IPS-18a (cell line): ENCODE measurements at regions not wholly inside any gene's neighbourhood (a gene's known extent, or its start where the extent isn't known, plus 50 kb on each side); places are given as distances from the start of the nearest gene placed in this dataset.

Experiments used
- H3K27ac ChIP-seq: one replicate; pipeline ENCODE4 v1.5.1; 2013; ENCODE audit warnings: low read length
- H3K27me3 ChIP-seq: one replicate; pipeline ENCODE4 v1.6.1; 2013; ENCODE audit warnings: mild to moderate bottlenecking, low read length; ENCODE audit not compliant: control insufficient read depth, insufficient read depth
- H3K36me3 ChIP-seq: one replicate; pipeline ENCODE4 v1.6.1; 2013; ENCODE audit warnings: low read depth, low read length; ENCODE audit not compliant: control insufficient read depth
- H3K4me1 ChIP-seq: one replicate; pipeline ENCODE4 v1.6.1; 2013; ENCODE audit warnings: low read depth, low read length; ENCODE audit not compliant: control insufficient read depth
- H3K4me3 ChIP-seq: one replicate; pipeline ENCODE4 v1.5.1; 2013; ENCODE audit warnings: low read length
- H3K9ac ChIP-seq: one replicate; pipeline ENCODE4 v1.6.1; 2013; ENCODE audit warnings: mild to moderate bottlenecking, low read length, moderate library complexity
- H3K9me3 ChIP-seq: one replicate; pipeline ENCODE4 v1.6.1; 2013; ENCODE audit warnings: low read depth, low read length; ENCODE audit not compliant: control insufficient read depth

DNA sequence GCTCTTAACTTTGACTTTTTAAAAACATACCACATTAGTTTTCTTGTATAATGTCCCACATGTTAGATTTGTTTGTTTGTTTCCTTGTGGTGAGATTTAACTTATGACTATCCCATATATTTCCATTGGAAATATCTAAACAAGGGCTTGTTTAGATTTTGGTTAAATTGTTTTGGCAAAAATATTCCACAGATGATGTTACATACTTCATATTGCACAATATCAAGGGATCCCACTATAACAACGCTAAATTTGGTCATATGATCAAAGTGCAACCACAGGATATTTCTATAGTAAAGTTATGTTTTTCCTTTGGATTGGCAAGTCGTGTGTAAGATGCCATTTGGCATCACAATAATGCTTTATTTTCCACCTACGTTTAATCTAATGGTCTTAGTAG is 396.7 kb downstream of the TGFB2 start:
- H3K27me3 ChIP-seq: no peaks in the 10 kb centered on the region
- H3K27ac ChIP-seq: no peak overlapping the region
- H3K4me3 ChIP-seq: no peak overlapping the region
- no peaks in the 10 kb centered on the region for H3K36me3 ChIP-seq
- no peaks in the 10 kb centered on the region for H3K4me1 ChIP-seq
- H3K9me3 ChIP-seq: no peaks in the 10 kb centered on the region
- no peak overlapping the region for H3K9ac ChIP-seq

GRCh38 chr1:218742467-218743262 is 397.5 kb downstream of the TGFB2 start:
- Histone ChIP-seq H3K27ac (no peak overlapping the region), H3K9ac (no peak overlapping the region), H3K36me3 (no peaks in the 10 kb centered on the region), H3K4me1 (no peaks in the 10 kb centered on the region), H3K27me3 (no peaks in the 10 kb centered on the region), H3K9me3 (peaks cover under 1% of the 10 kb centered on the region), H3K4me3 (no peak overlapping the region)

GRCh38 chr1:218743861-218744505 is 398.8 kb downstream of the TGFB2 start:
- Histone ChIP-seq H3K9me3 (peaks cover 3% of the 10 kb centered on the region), H3K27me3 (no peaks in the 10 kb centered on the region), H3K9ac (no peak overlapping the region), H3K36me3 (no peaks in the 10 kb centered on the region), H3K4me3 (no peak overlapping the region), H3K27ac (no peak overlapping the region), H3K4me1 (no peaks in the 10 kb centered on the region)

- H3K9me3 ChIP-seq: peaks cover 6% of the 10 kb centered on the region
- H3K9ac ChIP-seq: no peak overlapping the region
- H3K27ac ChIP-seq: no peak overlapping the region
- no peak overlapping the region for H3K4me3 ChIP-seq
- H3K36me3 ChIP-seq: no peaks in the 10 kb centered on the region
- no peaks in the 10 kb centered on the region for H3K4me1 ChIP-seq
- H3K27me3 ChIP-seq: no peaks in the 10 kb centered on the region
Observed at GRCh38 chr1:218748071-218748470, 402.9 kb downstream of the TGFB2 start.

DNA sequence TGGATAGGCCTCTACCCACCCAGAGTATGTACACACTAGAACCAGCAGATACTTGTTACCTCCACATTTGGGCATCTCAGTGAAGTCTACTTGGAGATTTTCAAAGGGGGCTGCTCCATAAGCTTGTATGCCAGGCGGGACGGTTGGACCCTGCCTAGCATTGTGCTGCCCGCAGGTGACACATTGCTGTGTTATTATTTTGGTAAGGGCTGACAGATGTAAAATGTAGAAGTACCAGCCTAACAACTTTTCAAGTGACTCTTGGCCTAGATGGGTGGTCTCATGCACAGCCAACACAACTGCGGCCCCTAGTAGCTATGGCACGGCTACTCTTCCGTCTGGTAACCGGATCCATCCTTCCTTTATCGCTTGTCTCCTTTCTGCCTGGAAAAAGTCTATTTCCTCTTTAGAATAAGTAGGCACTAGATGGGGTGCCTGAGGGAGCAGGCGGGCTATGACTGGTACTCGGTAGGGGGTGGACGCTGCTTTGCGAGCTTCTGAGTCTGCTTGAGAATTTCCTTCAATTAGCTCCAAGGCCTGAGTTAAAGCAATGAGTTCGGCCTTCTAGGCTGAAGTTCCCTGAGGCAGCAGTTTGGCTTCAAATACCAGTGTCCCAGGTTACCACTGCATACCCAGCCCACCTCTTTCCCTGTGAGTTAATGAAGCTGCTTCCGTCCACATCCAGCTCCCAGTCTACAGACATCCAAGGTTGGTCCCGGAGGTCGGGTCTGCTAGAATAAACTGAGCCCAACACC is 405.3 kb downstream of the TGFB2 start:
- H3K9ac ChIP-seq: no peak overlapping the region
- H3K9me3 ChIP-seq: peaks cover 6% of the 10 kb centered on the region
- H3K36me3 ChIP-seq: no peaks in the 10 kb centered on the region
- no peak overlapping the region for H3K27ac ChIP-seq
- H3K27me3 ChIP-seq: no peaks in the 10 kb centered on the region
- H3K4me3 ChIP-seq: no peak overlapping the region
- H3K4me1 ChIP-seq: no peaks in the 10 kb centered on the region

- Histone ChIP-seq H3K4me3 (no peak overlapping the region), H3K27me3 (no peaks in the 10 kb centered on the region), H3K36me3 (no peaks in the 10 kb centered on the region), H3K27ac (no peak overlapping the region), H3K4me1 (no peaks in the 10 kb centered on the region), H3K9me3 (peaks cover 6% of the 10 kb centered on the region), H3K9ac (no peak overlapping the region)
Observed at GRCh38 chr1:218751208-218751948, 406.2 kb downstream of the TGFB2 start.

- Histone ChIP-seq H3K27me3 (no peaks in the 10 kb centered on the region), H3K9ac (no peak overlapping the region), H3K4me1 (no peaks in the 10 kb centered on the region), H3K9me3 (peaks cover 6% of the 10 kb centered on the region), H3K36me3 (no peaks in the 10 kb centered on the region), H3K27ac (no peak overlapping the region), H3K4me3 (no peak overlapping the region)
Observed at GRCh38 chr1:218752126-218752525, 407.0 kb downstream of the TGFB2 start.

GRCh38 chr1:218754477-218754876 is 409.3 kb downstream of the TGFB2 start:
- Histone ChIP-seq H3K9ac (no peak overlapping the region), H3K4me3 (no peak overlapping the region), H3K27me3 (no peaks in the 10 kb centered on the region), H3K9me3 (peaks cover 3% of the 10 kb centered on the region), H3K4me1 (no peaks in the 10 kb centered on the region), H3K27ac (no peak overlapping the region), H3K36me3 (no peaks in the 10 kb centered on the region)

- Histone ChIP-seq H3K36me3 (no peaks in the 10 kb centered on the region), H3K27ac (no peak overlapping the region), H3K27me3 (no peaks in the 10 kb centered on the region), H3K4me3 (no peak overlapping the region), H3K9ac (no peak overlapping the region), H3K9me3 (no peaks in the 10 kb centered on the region), H3K4me1 (no peaks in the 10 kb centered on the region)
Observed at GRCh38 chr1:218755128-218755527, 410.0 kb downstream of the TGFB2 start.

- Histone ChIP-seq H3K9me3 (no peaks in the 10 kb centered on the region), H3K4me1 (no peaks in the 10 kb centered on the region), H3K27ac (no peak overlapping the region)
Observed at GRCh38 chr1:218759795-218760194, 413.9 kb upstream of the LYPLAL1 start.

More at GRCh38 chr1:218759795-218760194, 413.9 kb upstream of the LYPLAL1 start:
- Histone ChIP-seq H3K36me3 (no peaks in the 10 kb centered on the region), H3K9ac (no peak overlapping the region), H3K27me3 (no peaks in the 10 kb centered on the region), H3K4me3 (no peak overlapping the region)
